SU-DHL-6 (cell line): ENCODE measurements at regions not wholly inside any gene's neighbourhood (a gene's known extent, or its start where the extent isn't known, plus 50 kb on each side); places are given as distances from the start of the nearest gene placed in this dataset.

Source experiments
- H2AFZ ChIP-seq: fragments of 200-600 bp; sonication (generic); 2 replicates; pipeline ENCODE4 v1.6.1; 2014; ENCODE audit warnings: low read depth, mild to moderate bottlenecking, moderate library complexity, mixed read lengths, antibody characterized with exemption, low read length; ENCODE audit not compliant: severe bottlenecking
- H3F3A ChIP-seq: fragments of 200-600 bp; shearing (Covaris generic); 2 replicates; pipeline ENCODE4 v1.6.0; 2016; ENCODE audit warnings: antibody characterized with exemption, mild to moderate bottlenecking; ENCODE audit not compliant: insufficient read depth
- H3K27ac ChIP-seq: fragments of 200-600 bp; sonication (generic); 2 replicates; pipeline ENCODE4 v1.5.1; 2016; ENCODE audit warnings: low read depth, mild to moderate bottlenecking, low read length, moderate library complexity, mixed read lengths
- H3K27me3 ChIP-seq: fragments of 200-600 bp; sonication (generic), shearing (Covaris generic); 2 replicates; pipeline ENCODE4 v1.6.0; 2014; ENCODE audit warnings: mild to moderate bottlenecking, low read length
- H3K36me3 ChIP-seq: fragments of 200-600 bp; sonication (generic); 2 replicates; pipeline ENCODE4 v1.6.1; 2014; ENCODE audit warnings: mild to moderate bottlenecking, low read length, mixed read lengths
- H3K4me2 ChIP-seq: fragments of 300-600, 200-600 bp; shearing (Covaris generic), sonication (generic); 2 replicates; pipeline ENCODE4 v1.6.0; 2014; ENCODE audit warnings: low read length, low read depth, mild to moderate bottlenecking; ENCODE audit not compliant: poor library complexity, severe bottlenecking
- H3K4me3 ChIP-seq: fragments of 200-600 bp; sonication (generic); 2 replicates; pipeline ENCODE4 v1.5.1; 2014; ENCODE audit warnings: antibody characterized with exemption, low read length, mild to moderate bottlenecking, mixed read lengths; ENCODE audit not compliant: insufficient read depth, poor library complexity, severe bottlenecking
- H3K79me2 ChIP-seq: fragments of 200-600 bp; sonication (generic); 2 replicates; pipeline ENCODE4 v1.6.1; 2014; ENCODE audit warnings: mild to moderate bottlenecking, low read length, moderate library complexity; ENCODE audit not compliant: insufficient read depth
- H3K9ac ChIP-seq: fragments of 200-600 bp; sonication (generic); 2 replicates; pipeline ENCODE4 v1.7.0; 2014; ENCODE audit warnings: mild to moderate bottlenecking, low read length
- H3K9me2 ChIP-seq: fragments of 200-600 bp; sonication (generic); replicated peaks from 2 replicates; pipeline ENCODE4 v1.6.1; 2014; ENCODE audit warnings: low read length; ENCODE audit not compliant: insufficient read depth
- H3K9me3 ChIP-seq: fragments of 200-600 bp; sonication (generic); 2 replicates; pipeline ENCODE4 v1.6.1; 2014; ENCODE audit warnings: low read length, mixed read lengths; ENCODE audit not compliant: insufficient read depth
- H4K20me1 ChIP-seq: fragments of 200-600 bp; sonication (generic); 2 replicates; pipeline ENCODE4 v1.6.1; 2014; ENCODE audit warnings: low read depth, mild to moderate bottlenecking, antibody characterized with exemption, low read length, moderate library complexity, mixed read lengths
- EZH2phosphoT487 ChIP-seq: fragments of 200-600 bp; sonication (generic), shearing (Covaris generic); conservative IDR thresholded peaks from 2 replicates; pipeline ENCODE4 v1.6.1; 2018; ENCODE audit warnings: mild to moderate bottlenecking, antibody characterized with exemption, low read length, moderate library complexity, mixed read lengths
- TF ChIP-seq, protein P1 (sequence below): fragments of 200-600 bp; sonication (generic); IDR thresholded peaks from one replicate; pipeline ENCODE4 v1.5.1; 2017; ENCODE audit warnings: antibody characterized with exemption, mild to moderate bottlenecking, low read length, moderate library complexity; ENCODE audit not compliant: insufficient read depth, poor library complexity, severe bottlenecking

DNA sequence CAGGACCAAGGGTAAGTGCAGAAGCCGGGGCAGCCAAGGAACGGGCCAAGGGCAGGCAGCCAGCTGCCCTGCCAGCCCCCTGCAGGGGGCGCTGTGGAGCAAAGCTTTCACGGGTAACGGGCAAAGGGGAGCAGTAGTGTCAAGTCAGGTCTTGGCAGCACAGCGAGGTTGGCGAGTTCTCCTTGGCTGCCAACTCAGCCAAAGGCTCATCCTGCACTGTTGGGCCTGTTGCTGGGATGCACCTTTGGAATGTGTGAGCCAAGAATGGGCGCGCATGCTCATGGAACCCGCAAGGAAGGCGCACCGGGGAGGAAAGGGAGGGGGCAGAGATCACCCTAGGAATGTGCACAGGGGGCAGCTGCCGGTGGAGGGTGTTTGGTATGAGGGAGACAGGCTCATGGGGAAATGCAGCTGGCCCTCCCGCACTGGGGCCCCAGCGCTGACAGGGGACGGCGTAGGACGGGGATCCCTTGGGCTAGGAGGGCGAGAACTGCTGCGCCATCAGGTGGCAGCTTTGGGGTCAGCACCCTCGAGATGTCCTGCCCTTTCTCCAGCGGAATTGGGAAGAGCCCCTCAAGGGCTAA lies 138.0 kb downstream of the ASCL4 start:
- H3K79me2 ChIP-seq = no peaks in the 10 kb centered on the region
- no peaks in the 10 kb centered on the region for H4K20me1 ChIP-seq
- H3K9me3 ChIP-seq = no peaks in the 10 kb centered on the region
- H3K9me2 ChIP-seq = no peaks in the 10 kb centered on the region
- H3K27me3 ChIP-seq = no peaks in the 10 kb centered on the region
- H3K36me3 ChIP-seq = no peaks in the 10 kb centered on the region
- H3F3A ChIP-seq = no peaks in the 10 kb centered on the region
- H3K4me3 ChIP-seq = no peak overlapping the region
- peak overlapping the region; percentile 47 for H3K4me2 ChIP-seq
- H3K9ac ChIP-seq = no peak overlapping the region; the same call in 1 of the 2 replicates
- TF ChIP-seq EZH2phosphoT487 = no peak
- TF ChIP-seq, protein P1, sequence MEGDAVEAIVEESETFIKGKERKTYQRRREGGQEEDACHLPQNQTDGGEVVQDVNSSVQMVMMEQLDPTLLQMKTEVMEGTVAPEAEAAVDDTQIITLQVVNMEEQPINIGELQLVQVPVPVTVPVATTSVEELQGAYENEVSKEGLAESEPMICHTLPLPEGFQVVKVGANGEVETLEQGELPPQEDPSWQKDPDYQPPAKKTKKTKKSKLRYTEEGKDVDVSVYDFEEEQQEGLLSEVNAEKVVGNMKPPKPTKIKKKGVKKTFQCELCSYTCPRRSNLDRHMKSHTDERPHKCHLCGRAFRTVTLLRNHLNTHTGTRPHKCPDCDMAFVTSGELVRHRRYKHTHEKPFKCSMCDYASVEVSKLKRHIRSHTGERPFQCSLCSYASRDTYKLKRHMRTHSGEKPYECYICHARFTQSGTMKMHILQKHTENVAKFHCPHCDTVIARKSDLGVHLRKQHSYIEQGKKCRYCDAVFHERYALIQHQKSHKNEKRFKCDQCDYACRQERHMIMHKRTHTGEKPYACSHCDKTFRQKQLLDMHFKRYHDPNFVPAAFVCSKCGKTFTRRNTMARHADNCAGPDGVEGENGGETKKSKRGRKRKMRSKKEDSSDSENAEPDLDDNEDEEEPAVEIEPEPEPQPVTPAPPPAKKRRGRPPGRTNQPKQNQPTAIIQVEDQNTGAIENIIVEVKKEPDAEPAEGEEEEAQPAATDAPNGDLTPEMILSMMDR = peak; percentile 76
- no peak overlapping the region for H3K27ac ChIP-seq
- peak overlapping the region; percentile 57 for H2AFZ ChIP-seq

DNA sequence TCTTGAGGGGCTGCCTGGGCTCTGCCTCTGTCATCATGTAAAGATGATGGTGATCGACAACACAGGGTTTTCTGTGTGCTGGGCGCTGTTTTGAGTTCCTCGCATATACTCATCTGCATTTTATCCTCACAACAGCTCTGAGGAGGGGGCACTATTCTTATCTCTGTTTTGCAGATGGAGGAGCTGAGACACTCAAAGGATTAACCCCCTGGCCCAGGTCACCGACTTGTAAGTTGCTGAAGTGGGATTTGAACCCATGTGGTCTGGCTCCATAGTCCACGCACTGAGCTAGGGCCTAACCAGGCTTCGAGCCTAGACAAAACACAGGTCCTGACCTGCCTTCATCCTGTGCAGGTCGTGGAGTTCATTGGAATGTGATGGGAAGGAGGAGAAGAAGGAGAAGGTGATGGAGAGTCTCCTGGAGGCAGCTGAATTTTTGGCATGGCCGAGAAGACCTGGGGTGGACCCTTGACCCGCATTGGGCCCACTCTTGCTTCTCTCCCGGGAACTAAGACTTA lies 140.0 kb downstream of the ASCL4 start:
- H3K9ac ChIP-seq = no peak overlapping the region
- H2AFZ ChIP-seq = no peak overlapping the region
- H3K79me2 ChIP-seq = no peaks in the 10 kb centered on the region
- TF ChIP-seq EZH2phosphoT487 = no peak
- TF ChIP-seq, protein P1 = no peak
- no peak overlapping the region for H3K27ac ChIP-seq
- no peak overlapping the region for H3K4me3 ChIP-seq
- H3K36me3 ChIP-seq = no peaks in the 10 kb centered on the region
- no peaks in the 10 kb centered on the region for H3F3A ChIP-seq
- H3K9me2 ChIP-seq = no peaks in the 10 kb centered on the region
- no peaks in the 10 kb centered on the region for H3K27me3 ChIP-seq
- H3K4me2 ChIP-seq = no peak overlapping the region
- no peaks in the 10 kb centered on the region for H3K9me3 ChIP-seq
- H4K20me1 ChIP-seq = no peaks in the 10 kb centered on the region

DNA sequence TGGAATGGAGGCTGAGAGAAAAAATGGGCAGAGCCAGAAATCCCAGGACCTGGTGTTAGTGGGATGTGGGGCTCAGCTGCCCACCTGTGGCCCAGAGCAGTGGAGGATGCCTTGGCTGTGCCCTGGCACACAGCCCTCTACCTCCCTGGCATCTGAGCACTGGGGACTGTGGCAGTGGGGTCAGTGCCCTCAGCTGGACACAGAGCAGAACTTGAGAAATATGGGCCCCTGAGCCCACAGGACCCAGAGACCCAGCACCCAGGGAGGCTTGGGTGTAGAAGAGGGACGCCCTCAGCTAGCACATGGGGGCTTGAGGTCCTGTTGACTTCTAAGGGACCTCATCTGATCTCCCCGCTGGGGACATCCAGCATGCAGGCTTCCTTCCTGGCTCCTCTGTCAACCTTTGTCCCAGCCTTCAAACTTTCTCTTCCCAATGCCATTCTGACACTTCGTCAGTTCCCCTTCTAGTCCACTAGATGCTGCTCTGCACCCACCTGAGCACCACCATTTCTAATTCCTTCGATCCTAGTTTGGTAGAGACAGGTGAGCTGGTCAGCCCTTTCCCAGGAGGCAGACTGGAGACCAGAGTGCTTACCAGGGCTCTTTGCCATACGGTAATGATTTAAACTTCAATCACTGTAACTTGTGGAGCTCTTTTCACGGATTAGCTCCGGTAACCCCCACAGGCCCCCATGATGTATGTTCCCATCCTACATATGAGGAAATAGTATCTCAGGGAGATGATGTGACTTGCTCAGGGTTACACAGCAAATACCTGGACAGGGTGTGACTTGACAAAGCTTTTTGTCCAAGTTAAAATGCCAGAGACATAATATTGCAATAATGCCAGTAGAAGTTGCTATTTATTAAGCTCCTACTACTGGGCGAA lies 143.7 kb downstream of the ASCL4 start:
- no peak overlapping the region for H2AFZ ChIP-seq
- H3K9me2 ChIP-seq = no peaks in the 10 kb centered on the region
- H3K4me3 ChIP-seq = no peak overlapping the region
- no peaks in the 10 kb centered on the region for H3K36me3 ChIP-seq
- no peaks in the 10 kb centered on the region for H3K9me3 ChIP-seq
- H3K79me2 ChIP-seq = no peaks in the 10 kb centered on the region
- H4K20me1 ChIP-seq = no peaks in the 10 kb centered on the region
- H3K27ac ChIP-seq = no peak overlapping the region
- H3K4me2 ChIP-seq = no peak overlapping the region
- no peaks in the 10 kb centered on the region for H3F3A ChIP-seq
- no peaks in the 10 kb centered on the region for H3K27me3 ChIP-seq
- no peak for TF ChIP-seq EZH2phosphoT487
- TF ChIP-seq, protein P1 = peak; percentile 41
- H3K9ac ChIP-seq = no peak overlapping the region
